Esophagus muscularis mucosa (tissue), 4 donors: ENCODE measurements at regions not wholly inside any gene's neighbourhood (a gene's known extent, or its start where the extent isn't known, plus 50 kb on each side); places are given as distances from the start of the nearest gene placed in this dataset.

ENCODE experiments used
- DNase-seq: peaks from one replicate; pipeline ENCODE4 v3.0.0-alpha.2; 2017; ENCODE audit errors: extremely low spot score
- H3K27ac ChIP-seq, 4 donors: fragments of 200-600 bp; sonication (generic); replicated peaks in 1 of 4; 1 replicate in 3 of 4; 2 replicates in 1 of 4; pipeline ENCODE4 v1.5.1; 2016 to 2019; ENCODE audit warnings: mild to moderate bottlenecking in 1 of 4
- H3K27me3 ChIP-seq, 4 donors: fragments of 200-600 bp; sonication (generic); one replicate each; pipeline versions ENCODE4 v1.5.1 to v1.6.0; 2016 to 2019
- H3K36me3 ChIP-seq, 4 donors: fragments of 200-600 bp; sonication (generic); one replicate each; pipeline ENCODE4 v1.5.1; 2016 to 2019
- H3K4me1 ChIP-seq, 4 donors: fragments of 200-600 bp; sonication (generic); one replicate each; pipeline ENCODE4 v1.5.1; 2016 to 2019
- H3K4me3 ChIP-seq, 4 donors: fragments of 200-600 bp; sonication (generic); 1 replicate in 2 of 4; 2 replicates in 2 of 4; pipeline ENCODE4 v1.5.1; 2016 to 2019; ENCODE audit warnings: mild to moderate bottlenecking in 4 of 4, moderate library complexity in 1 of 4
- H3K9me3 ChIP-seq, 4 donors: fragments of 200-600 bp; sonication (generic); 1 replicate in 3 of 4; 2 replicates in 1 of 4; pipeline ENCODE4 v1.5.1; 2016 to 2019
- EP300 ChIP-seq: sonication (generic); formaldehyde crosslinking; IDR thresholded peaks from one replicate; pipeline ENCODE4 v1.6.1; 2017; ENCODE audit warnings: antibody characterized with exemption
- POLR2A ChIP-seq: fragments of 450-650 bp; IDR thresholded peaks from one replicate; pipeline ENCODE4 v1.6.1; 2017; ENCODE audit warnings: antibody characterized with exemption, moderate library complexity, mild to moderate bottlenecking, low read depth
- POLR2AphosphoS5 ChIP-seq, 2 donors: sonication (generic); formaldehyde crosslinking; IDR thresholded peaks; one replicate each; pipeline ENCODE4 v1.6.1; 2017; ENCODE audit warnings: antibody characterized with exemption in 2 of 2
- WGBS: methylation state at CpG from one replicate; pipeline ENCODE4 v1.1.5; 2018; 5-methylcytosine and 5-hydroxymethylcytosine counted together
- intact Hi-C: fragments of 100-400 bp; cut with DNase I; formaldehyde crosslinking; loops from one replicate; pipeline ENCODE4 v1.15.1; 2023
- TF ChIP-seq, protein P1 (sequence below), 3 experiments: fragments of 200-600 bp in 2 of 3; fragments of 450-650 bp in 1 of 3; sonication (generic) in 2 of 3; IDR thresholded peaks; one replicate each; pipeline ENCODE4 v1.5.1; 2017 to 2019; ENCODE audit warnings: antibody characterized with exemption in 3 of 3, mild to moderate bottlenecking in 2 of 3, moderate library complexity in 1 of 3

GRCh38 chr2:64865831-64866345, 123.3 kb upstream of the SLC1A4 start:
- TF ChIP-seq EP300: no peak
- TF ChIP-seq, protein P1, sequence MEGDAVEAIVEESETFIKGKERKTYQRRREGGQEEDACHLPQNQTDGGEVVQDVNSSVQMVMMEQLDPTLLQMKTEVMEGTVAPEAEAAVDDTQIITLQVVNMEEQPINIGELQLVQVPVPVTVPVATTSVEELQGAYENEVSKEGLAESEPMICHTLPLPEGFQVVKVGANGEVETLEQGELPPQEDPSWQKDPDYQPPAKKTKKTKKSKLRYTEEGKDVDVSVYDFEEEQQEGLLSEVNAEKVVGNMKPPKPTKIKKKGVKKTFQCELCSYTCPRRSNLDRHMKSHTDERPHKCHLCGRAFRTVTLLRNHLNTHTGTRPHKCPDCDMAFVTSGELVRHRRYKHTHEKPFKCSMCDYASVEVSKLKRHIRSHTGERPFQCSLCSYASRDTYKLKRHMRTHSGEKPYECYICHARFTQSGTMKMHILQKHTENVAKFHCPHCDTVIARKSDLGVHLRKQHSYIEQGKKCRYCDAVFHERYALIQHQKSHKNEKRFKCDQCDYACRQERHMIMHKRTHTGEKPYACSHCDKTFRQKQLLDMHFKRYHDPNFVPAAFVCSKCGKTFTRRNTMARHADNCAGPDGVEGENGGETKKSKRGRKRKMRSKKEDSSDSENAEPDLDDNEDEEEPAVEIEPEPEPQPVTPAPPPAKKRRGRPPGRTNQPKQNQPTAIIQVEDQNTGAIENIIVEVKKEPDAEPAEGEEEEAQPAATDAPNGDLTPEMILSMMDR (IDR thresholded peaks at IDR 0.05): peak in 1 of 3 experiments; percentile 0
- WGBS: 54% methylated on average over 10 of the region's 10 CpGs
- Histone ChIP-seq H3K36me3 (no peaks in the 10 kb centered on the region), H3K27ac (peak overlapping the region in 2 of 4 donors; percentile 87 to 92), H3K4me3 (peak overlapping the region; percentile 67 to 80 (median 72)), H3K4me1 (peaks cover 10 to 27% (median 19%) of the 10 kb centered on the region in 4 donors), H3K9me3 (no peaks in the 10 kb centered on the region), H3K27me3 (no peaks in the 10 kb centered on the region)
- no peak for DNase-seq
- intact Hi-C loops: loop anchor here (2.0 kb wide), 3 partner anchors 219 to 343 kb away; no protein-coding TSS in a partner anchor

GRCh38 chr2:64866797-64867196, 122.4 kb upstream of the SLC1A4 start:
- H3K36me3 ChIP-seq: no peaks in the 10 kb centered on the region
- no peak for DNase-seq
- H3K4me3 ChIP-seq: no peak overlapping the region
- H3K27me3 ChIP-seq: no peaks in the 10 kb centered on the region
- 46% methylated on average over 8 of the region's 8 CpGs for WGBS
- peaks cover 10 to 27% (median 19%) of the 10 kb centered on the region in 4 donors for H3K4me1 ChIP-seq
- H3K27ac ChIP-seq: no peak overlapping the region
- TF ChIP-seq EP300: no peak
- TF ChIP-seq, protein P1 (IDR thresholded peaks at IDR 0.05): no peak
- TF ChIP-seq POLR2AphosphoS5 (IDR thresholded peaks at IDR 0.05): no peak
- TF ChIP-seq POLR2A: no peak
- intact Hi-C loops: no loop called here
- H3K9me3 ChIP-seq: no peaks in the 10 kb centered on the region

DNA sequence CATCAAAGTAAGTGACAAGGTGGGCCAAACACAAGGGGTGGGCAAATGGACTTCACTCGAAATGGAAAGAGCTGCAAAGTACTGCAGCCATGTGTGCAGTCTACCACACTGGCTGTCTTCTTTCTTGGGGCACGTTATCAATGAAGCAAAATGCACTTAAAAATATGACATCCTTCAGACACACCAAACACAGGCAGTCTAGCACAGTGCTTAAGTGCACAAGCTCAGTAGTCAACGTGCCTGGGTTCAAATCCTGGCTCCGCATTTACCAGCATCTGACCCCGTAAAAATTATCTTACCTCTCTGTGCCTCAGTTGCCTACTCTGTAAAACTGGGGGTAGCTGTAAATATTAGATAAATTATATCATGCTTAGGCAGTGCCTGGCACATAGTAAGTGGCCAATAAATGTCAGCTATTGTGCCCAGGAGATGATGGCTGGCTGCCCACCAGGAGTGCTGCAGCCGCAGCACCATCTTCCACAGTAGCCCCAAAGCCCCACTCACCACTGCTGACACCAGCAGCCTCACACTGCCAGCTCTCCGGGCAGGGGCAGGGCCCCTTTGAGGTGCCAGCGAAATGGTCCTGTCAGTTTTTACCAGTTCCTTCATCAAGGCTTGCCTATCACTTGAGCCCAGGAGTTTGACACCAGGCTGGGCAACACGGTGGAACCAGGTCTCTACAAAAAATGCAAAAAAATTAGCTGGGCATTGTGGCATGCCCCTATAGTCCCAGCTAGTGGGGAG, 121.8 kb upstream of the SLC1A4 start:
- Histone ChIP-seq H3K4me1 (peaks cover 10 to 27% (median 19%) of the 10 kb centered on the region in 4 donors), H3K27ac (no peak overlapping the region), H3K27me3 (no peaks in the 10 kb centered on the region), H3K9me3 (no peaks in the 10 kb centered on the region), H3K36me3 (no peaks in the 10 kb centered on the region), H3K4me3 (no peak overlapping the region)
- intact Hi-C loops: no loop called here
- no peak for DNase-seq
- WGBS: 89% methylated on average over 9 of the region's 9 CpGs
- TF ChIP-seq POLR2A (no peak), EP300 (no peak), POLR2AphosphoS5 (IDR thresholded peaks at IDR 0.05) (no peak)
- TF ChIP-seq, protein P1 (IDR thresholded peaks at IDR 0.05): no peak

GRCh38 chr2:64869126-64869525, 120.1 kb upstream of the SLC1A4 start:
- Histone ChIP-seq H3K9me3 (no peaks in the 10 kb centered on the region), H3K4me1 (peaks cover 15 to 32% (median 23%) of the 10 kb centered on the region in 4 donors), H3K36me3 (no peaks in the 10 kb centered on the region), H3K27ac (no peak overlapping the region), H3K4me3 (no peak overlapping the region), H3K27me3 (no peaks in the 10 kb centered on the region)
- 81% methylated on average over 10 of the region's 10 CpGs for WGBS
- no peak for DNase-seq
- no peak for TF ChIP-seq POLR2AphosphoS5 (IDR thresholded peaks at IDR 0.05)
- TF ChIP-seq, protein P1 (IDR thresholded peaks at IDR 0.05): no peak
- no peak for TF ChIP-seq POLR2A
- TF ChIP-seq EP300: no peak
- intact Hi-C loops: no loop called here
